HL-60 (cell line): ENCODE measurements at regions not wholly inside any gene's neighbourhood (a gene's known extent, or its start where the extent isn't known, plus 50 kb on each side); places are given as distances from the start of the nearest gene placed in this dataset.

Experiments used
- DNase-seq, 2 experiments: peaks; one replicate each; pipeline ENCODE4 v3.0.0-alpha.2; 2010 to 2020; ENCODE audit warnings: low read depth in 1 of 2, low spot score in 1 of 2
- H3K27ac ChIP-seq: fragments of 250-450 bp; sonication (Bioruptor Pico); replicated peaks from 2 replicates; pipeline ENCODE4 v1.5.1; 2020; ENCODE audit warnings: mild to moderate bottlenecking, moderate library complexity
- H3K27me3 ChIP-seq: fragments of 250-450 bp; sonication (Bioruptor Pico); 2 replicates; pipeline ENCODE4 v1.5.1; 2021; ENCODE audit warnings: mild to moderate bottlenecking, moderate library complexity; ENCODE audit not compliant: insufficient read depth, poor library complexity, severe bottlenecking
- H3K4me3 ChIP-seq: replicated peaks from 2 replicates; pipeline ENCODE4 v1.5.1; 2011; ENCODE audit warnings: mild to moderate bottlenecking, control low read depth, low read length; ENCODE audit not compliant: insufficient read depth
- GABPA ChIP-seq: IDR thresholded peaks from 2 replicates; pipeline ENCODE4 v1.6.1; 2012; ENCODE audit warnings: low read depth
- POLR2AphosphoS5 ChIP-seq: IDR thresholded peaks from 2 replicates; pipeline ENCODE4 v1.6.1; 2012; ENCODE audit warnings: low read depth
- SPI1 ChIP-seq: IDR thresholded peaks from 2 replicates; pipeline ENCODE4 v1.6.1; 2012; ENCODE audit warnings: low read depth, mild to moderate bottlenecking, borderline replicate concordance
- TF ChIP-seq, protein P1 (sequence below): IDR thresholded peaks from one replicate; pipeline ENCODE4 v1.5.1; 2011; ENCODE audit warnings: low read length, control low read depth, inconsistent platforms; ENCODE audit not compliant: insufficient read depth
- TF ChIP-seq, protein P2 (sequence below): IDR thresholded peaks from 2 replicates; pipeline ENCODE4 v1.6.1; 2012; ENCODE audit warnings: low read depth; ENCODE audit not compliant: insufficient replicate concordance

DNA sequence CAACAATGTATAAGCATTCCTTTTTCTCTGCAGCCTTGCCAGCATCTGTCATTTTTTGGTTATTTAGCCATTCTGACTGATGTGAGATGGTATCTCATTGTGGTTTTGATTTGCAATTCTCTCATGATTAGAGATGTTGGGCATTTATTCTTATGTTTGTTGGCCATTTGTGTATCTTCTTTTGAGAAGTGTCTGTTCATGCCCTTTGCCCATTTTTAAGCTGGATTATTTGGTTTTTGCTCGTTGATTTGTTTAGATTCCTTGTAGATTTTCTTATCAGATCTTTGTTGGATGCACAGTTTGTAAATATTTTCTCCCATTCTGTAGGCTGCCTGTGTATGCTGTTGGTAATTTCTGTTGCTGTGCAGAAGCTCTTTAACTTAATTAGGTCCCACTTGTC is 259.6 kb upstream of the SESN3 start:
- no peaks in the 10 kb centered on the region for H3K27me3 ChIP-seq
- TF ChIP-seq POLR2AphosphoS5, result no peak
- no peak for TF ChIP-seq GABPA
- no peak for TF ChIP-seq SPI1
- TF ChIP-seq, protein P1, sequence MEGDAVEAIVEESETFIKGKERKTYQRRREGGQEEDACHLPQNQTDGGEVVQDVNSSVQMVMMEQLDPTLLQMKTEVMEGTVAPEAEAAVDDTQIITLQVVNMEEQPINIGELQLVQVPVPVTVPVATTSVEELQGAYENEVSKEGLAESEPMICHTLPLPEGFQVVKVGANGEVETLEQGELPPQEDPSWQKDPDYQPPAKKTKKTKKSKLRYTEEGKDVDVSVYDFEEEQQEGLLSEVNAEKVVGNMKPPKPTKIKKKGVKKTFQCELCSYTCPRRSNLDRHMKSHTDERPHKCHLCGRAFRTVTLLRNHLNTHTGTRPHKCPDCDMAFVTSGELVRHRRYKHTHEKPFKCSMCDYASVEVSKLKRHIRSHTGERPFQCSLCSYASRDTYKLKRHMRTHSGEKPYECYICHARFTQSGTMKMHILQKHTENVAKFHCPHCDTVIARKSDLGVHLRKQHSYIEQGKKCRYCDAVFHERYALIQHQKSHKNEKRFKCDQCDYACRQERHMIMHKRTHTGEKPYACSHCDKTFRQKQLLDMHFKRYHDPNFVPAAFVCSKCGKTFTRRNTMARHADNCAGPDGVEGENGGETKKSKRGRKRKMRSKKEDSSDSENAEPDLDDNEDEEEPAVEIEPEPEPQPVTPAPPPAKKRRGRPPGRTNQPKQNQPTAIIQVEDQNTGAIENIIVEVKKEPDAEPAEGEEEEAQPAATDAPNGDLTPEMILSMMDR, result no peak
- TF ChIP-seq, protein P2, sequence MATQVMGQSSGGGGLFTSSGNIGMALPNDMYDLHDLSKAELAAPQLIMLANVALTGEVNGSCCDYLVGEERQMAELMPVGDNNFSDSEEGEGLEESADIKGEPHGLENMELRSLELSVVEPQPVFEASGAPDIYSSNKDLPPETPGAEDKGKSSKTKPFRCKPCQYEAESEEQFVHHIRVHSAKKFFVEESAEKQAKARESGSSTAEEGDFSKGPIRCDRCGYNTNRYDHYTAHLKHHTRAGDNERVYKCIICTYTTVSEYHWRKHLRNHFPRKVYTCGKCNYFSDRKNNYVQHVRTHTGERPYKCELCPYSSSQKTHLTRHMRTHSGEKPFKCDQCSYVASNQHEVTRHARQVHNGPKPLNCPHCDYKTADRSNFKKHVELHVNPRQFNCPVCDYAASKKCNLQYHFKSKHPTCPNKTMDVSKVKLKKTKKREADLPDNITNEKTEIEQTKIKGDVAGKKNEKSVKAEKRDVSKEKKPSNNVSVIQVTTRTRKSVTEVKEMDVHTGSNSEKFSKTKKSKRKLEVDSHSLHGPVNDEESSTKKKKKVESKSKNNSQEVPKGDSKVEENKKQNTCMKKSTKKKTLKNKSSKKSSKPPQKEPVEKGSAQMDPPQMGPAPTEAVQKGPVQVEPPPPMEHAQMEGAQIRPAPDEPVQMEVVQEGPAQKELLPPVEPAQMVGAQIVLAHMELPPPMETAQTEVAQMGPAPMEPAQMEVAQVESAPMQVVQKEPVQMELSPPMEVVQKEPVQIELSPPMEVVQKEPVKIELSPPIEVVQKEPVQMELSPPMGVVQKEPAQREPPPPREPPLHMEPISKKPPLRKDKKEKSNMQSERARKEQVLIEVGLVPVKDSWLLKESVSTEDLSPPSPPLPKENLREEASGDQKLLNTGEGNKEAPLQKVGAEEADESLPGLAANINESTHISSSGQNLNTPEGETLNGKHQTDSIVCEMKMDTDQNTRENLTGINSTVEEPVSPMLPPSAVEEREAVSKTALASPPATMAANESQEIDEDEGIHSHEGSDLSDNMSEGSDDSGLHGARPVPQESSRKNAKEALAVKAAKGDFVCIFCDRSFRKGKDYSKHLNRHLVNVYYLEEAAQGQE, result no peak
- no peak for DNase-seq
- no peak overlapping the region for H3K27ac ChIP-seq
- H3K4me3 ChIP-seq, result no peak overlapping the region

DNA sequence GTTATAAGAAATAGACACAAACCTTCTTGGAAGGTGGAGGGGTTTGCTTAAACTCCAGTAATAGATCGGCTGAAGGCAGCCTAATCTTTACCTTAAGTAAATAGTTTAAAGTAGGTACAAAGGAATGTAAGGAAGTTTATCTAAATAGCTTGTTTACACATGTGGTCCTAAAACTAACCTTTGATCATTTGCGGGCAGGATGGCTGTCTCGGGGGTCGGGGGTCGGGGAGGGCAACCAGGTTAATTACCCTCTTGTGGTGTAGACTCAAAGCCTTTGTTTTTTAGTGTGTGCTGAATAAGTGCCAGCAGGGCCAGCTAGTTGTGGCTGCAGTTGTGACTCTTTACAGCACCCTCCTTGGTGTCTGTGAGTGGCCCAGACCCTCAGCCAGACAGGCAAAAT is 256.9 kb upstream of the SESN3 start:
- no peak for DNase-seq
- no peak overlapping the region for H3K4me3 ChIP-seq
- TF ChIP-seq POLR2AphosphoS5, result no peak
- TF ChIP-seq, protein P2, result no peak
- TF ChIP-seq GABPA, result no peak
- TF ChIP-seq, protein P1, result no peak
- TF ChIP-seq SPI1, result no peak
- H3K27ac ChIP-seq, result no peak overlapping the region
- no peaks in the 10 kb centered on the region for H3K27me3 ChIP-seq

DNA sequence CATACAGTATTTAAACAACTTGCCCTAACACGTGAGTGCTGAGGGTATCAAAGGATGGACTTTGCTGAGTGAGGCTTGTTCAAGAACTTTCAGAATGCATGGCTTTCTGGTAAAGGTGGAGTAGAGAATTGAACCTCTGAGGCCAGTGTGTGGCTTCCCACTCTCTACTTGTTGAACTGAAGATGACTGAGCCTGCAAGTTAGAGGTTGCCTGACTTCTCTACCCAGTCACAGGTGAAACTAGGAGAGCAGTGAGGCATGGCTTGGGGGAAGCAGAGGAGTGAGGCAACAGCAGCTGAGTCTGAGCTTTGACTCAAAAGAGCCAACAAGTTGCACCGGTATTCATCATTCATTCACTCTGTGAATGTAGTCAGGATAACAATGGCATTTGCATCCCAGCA is 256.4 kb upstream of the SESN3 start:
- no peak for TF ChIP-seq POLR2AphosphoS5
- TF ChIP-seq SPI1, result no peak
- TF ChIP-seq, protein P2, result no peak
- TF ChIP-seq GABPA, result no peak
- TF ChIP-seq, protein P1, result no peak
- H3K27ac ChIP-seq, result no peak overlapping the region
- no peaks in the 10 kb centered on the region for H3K27me3 ChIP-seq
- no peak overlapping the region for H3K4me3 ChIP-seq
- DNase-seq, result no peak
